Activated CD4-positive, alpha-beta T cell treated with anti-CD3 and anti-CD28 coated beads for 36 hours (primary cell): ENCODE measurements at regions not wholly inside any gene's neighbourhood (a gene's known extent, or its start where the extent isn't known, plus 50 kb on each side); places are given as distances from the start of the nearest gene placed in this dataset.

Source experiments
- ATAC-seq: fragments of 200-7000 bp; cut with Tn5 transposase; one replicate; pipeline ENCODE4 v1.10.0; 2021; ENCODE audit warnings: mild to moderate bottlenecking, moderate library complexity
- CTCF ChIA-PET: fragments of 350-600 bp; sonication (Branson Sonifier 250); formaldehyde crosslinking; loops from one replicate; lab custom pipeline; 2021; ENCODE audit warnings: antibody characterized with exemption; lab: Charles Lee
- POLR2A ChIA-PET: fragments of 350-600 bp; sonication (Branson Sonifier 250); formaldehyde crosslinking; loops from one replicate; lab custom pipeline; 2021; ENCODE audit warnings: antibody characterized with exemption, inconsistent platforms; lab: Charles Lee
- DNase-seq: peaks from one replicate; pipeline ENCODE4 v3.0.0-alpha.2; 2020
- H3K27ac Mint-ChIP-seq: one replicate; pipeline ENCODE4 v1.8.0; 2021; ENCODE audit warnings: mixed read lengths
- H3K27me3 Mint-ChIP-seq: one replicate; pipeline ENCODE4 v1.8.0; 2021; ENCODE audit warnings: mixed read lengths
- H3K36me3 Mint-ChIP-seq: one replicate; pipeline ENCODE4 v1.8.0; 2021; ENCODE audit warnings: low read depth, mixed read lengths
- H3K4me1 Mint-ChIP-seq: one replicate; pipeline ENCODE4 v1.8.0; 2021; ENCODE audit warnings: mixed read lengths
- H3K4me3 Mint-ChIP-seq: one replicate; pipeline ENCODE4 v1.8.0; 2021; ENCODE audit warnings: mild to moderate bottlenecking, moderate library complexity, mixed read lengths
- H3K9me3 Mint-ChIP-seq: one replicate; pipeline ENCODE4 v1.8.0; 2021; ENCODE audit warnings: low read depth, mixed read lengths
- intact Hi-C, 2 experiments: fragments of 100-400 bp; cut with DNase I in 1 of 2; cut with micrococcal nuclease in 1 of 2; formaldehyde crosslinking; loops; one replicate each; pipeline versions ENCODE4 v1.14.2 to v1.15.1; 2022 to 2024; cut with DNase I, micrococcal nuclease

DNA sequence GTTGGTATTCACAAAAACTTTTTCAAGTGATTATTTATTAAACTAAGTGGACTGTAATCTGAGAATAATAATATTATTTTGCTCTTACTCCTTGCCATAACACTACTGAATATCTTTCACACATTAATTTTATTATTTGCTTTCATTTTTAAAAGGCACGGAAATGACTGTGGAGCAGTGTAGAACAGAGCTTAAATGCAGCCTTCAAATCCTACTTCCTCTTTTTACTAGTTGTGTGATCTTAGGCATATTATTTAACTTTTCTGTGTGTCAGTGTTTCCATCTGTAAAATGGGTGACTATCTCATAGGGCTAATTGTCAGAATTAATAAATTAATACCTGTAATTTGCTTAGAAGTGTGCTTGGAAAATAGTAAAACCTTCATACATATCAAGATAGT, 55.5 kb upstream of the SLC8A1 start:
- POLR2A ChIA-PET: no interaction called here
- DNase-seq (no peak), ATAC-seq (no peak)
- no peaks in the 10 kb centered on the region for H3K9me3 Mint-ChIP-seq
- H3K4me3 Mint-ChIP-seq: no peak overlapping the region
- intact Hi-C loops: no loop called here
- H3K27me3 Mint-ChIP-seq: no peaks in the 10 kb centered on the region
- CTCF ChIA-PET: no interaction called here
- H3K27ac Mint-ChIP-seq: no peak overlapping the region
- H3K36me3 Mint-ChIP-seq: no peaks in the 10 kb centered on the region
- H3K4me1 Mint-ChIP-seq: no peaks in the 10 kb centered on the region

DNA sequence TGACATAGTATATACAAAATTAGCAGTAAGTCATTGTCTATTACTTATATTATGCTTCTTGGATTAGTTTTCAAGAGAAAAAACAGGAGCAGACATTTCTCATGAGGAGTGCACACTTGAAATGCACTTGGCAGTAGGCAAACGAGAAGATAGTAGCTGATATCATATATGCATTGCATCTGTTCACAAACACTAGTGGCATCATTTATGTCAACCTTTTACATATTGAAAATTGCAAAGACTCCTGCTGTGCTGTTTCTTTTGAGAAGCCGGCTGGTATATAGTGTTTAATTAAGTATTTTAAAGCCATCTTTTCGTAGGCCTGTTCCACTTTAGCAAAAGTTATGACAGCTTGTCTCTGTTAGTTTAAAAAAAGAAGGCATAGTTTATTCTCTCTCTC, 58.4 kb upstream of the SLC8A1 start:
- H3K9me3 Mint-ChIP-seq: no peaks in the 10 kb centered on the region
- ChIA-PET POLR2A (no interaction called here), CTCF (no interaction called here)
- H3K4me1 Mint-ChIP-seq: no peaks in the 10 kb centered on the region
- H3K4me3 Mint-ChIP-seq: no peak overlapping the region
- no peaks in the 10 kb centered on the region for H3K27me3 Mint-ChIP-seq
- DNase-seq (no peak), ATAC-seq (no peak)
- intact Hi-C loops: no loop called here
- H3K36me3 Mint-ChIP-seq: no peaks in the 10 kb centered on the region
- no peak overlapping the region for H3K27ac Mint-ChIP-seq

DNA sequence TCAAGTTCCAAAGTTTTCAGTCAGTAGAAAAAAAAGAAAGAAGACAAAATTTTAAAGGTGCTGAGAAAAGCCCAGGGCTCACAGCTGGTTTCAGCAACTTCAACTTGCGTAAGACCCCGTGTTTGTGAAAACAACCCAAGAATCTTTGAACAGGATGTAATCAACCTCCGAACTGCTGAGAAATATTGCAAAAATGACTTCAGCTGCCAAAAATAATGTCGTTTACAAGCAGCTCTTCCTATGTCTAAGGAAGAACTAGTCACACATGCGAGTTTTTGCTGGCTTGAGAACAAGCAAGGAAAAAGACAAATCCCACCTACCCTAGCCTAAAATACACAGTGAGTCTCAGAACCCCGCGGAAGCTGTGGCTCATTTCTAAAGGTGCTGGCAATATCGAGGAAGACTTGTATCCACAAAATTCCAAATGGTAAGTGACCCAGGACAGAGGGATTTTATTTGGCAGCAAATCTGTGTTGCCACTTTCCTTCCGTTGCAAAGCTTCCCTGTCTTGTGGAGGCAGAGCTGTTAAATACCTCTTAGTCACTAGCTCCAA, 59.8 kb upstream of the SLC8A1 start:
- peaks cover 5% of the 10 kb centered on the region for H3K4me1 Mint-ChIP-seq
- ChIA-PET POLR2A (no interaction called here), CTCF (interaction anchor here (0.8 to 1.5 kb wide), 3 partner anchors 19 to 43 kb away, joined by 3 to 4 read pairs (median 4); no protein-coding TSS in a partner anchor)
- no peaks in the 10 kb centered on the region for H3K27me3 Mint-ChIP-seq
- H3K36me3 Mint-ChIP-seq: no peaks in the 10 kb centered on the region
- H3K9me3 Mint-ChIP-seq: no peaks in the 10 kb centered on the region
- no peak overlapping the region for H3K4me3 Mint-ChIP-seq
- intact Hi-C loops: no loop called here
- ATAC-seq (no peak), DNase-seq (no peak)
- no peak overlapping the region for H3K27ac Mint-ChIP-seq

DNA sequence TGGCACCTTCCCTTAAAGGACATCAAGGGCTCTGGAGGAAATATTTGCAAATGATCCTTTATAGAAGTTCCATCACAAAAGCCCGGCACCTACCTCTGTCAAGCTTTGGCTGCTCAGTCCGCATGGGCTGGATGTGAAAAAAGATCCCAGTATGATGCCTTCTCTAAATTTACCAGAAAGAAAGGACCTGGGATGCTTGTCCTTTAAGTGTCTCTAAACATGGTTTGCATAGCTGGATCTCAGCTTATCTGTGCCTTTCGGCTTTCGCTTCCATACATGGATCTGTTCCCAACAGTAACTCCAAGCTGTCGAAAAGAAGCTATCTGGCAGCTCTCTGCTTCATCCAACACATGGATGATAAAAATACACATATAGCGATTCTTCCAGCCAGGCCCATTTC, 60.4 kb upstream of the SLC8A1 start:
- H3K27me3 Mint-ChIP-seq: no peaks in the 10 kb centered on the region
- no peak overlapping the region for H3K4me3 Mint-ChIP-seq
- ChIA-PET CTCF (interaction anchor here (0.8 to 1.5 kb wide), 3 partner anchors 19 to 43 kb away, joined by 3 to 4 read pairs (median 4); no protein-coding TSS in a partner anchor), POLR2A (no interaction called here)
- DNase-seq (no peak), ATAC-seq (no peak)
- intact Hi-C loops: no loop called here
- no peaks in the 10 kb centered on the region for H3K9me3 Mint-ChIP-seq
- peaks cover 7% of the 10 kb centered on the region for H3K4me1 Mint-ChIP-seq
- no peak overlapping the region for H3K27ac Mint-ChIP-seq
- no peaks in the 10 kb centered on the region for H3K36me3 Mint-ChIP-seq

DNA sequence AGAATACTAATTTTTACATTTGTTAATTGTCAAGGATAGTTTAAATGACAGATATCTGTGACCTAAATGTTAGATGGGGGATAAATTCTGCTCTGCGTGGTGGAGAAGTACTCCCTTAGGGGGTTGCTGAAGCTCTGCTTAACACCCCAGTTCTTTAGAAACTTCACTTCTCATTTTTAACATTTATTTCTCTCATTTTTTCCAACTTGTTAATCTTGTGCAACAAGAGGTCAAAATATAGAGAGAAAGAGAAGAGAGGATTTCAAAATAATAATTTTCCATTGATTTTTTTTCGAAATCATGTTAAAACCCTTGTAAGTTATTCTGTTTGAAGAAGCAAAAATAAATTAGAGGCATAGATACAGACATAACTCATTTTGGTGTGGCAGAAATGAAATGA, 61.3 kb upstream of the SLC8A1 start:
- CTCF ChIA-PET: interaction anchor here (1.5 kb wide), 1 partner anchor 42 kb away, joined by 4 read pairs; no protein-coding TSS in a partner anchor
- Mint-ChIP-seq H3K9me3 (no peaks in the 10 kb centered on the region), H3K4me1 (peaks cover 7% of the 10 kb centered on the region), H3K4me3 (no peak overlapping the region), H3K36me3 (no peaks in the 10 kb centered on the region), H3K27me3 (no peaks in the 10 kb centered on the region), H3K27ac (no peak overlapping the region)
- POLR2A ChIA-PET: no interaction called here
- ATAC-seq (no peak), DNase-seq (no peak)
- intact Hi-C loops: no loop called here

DNA sequence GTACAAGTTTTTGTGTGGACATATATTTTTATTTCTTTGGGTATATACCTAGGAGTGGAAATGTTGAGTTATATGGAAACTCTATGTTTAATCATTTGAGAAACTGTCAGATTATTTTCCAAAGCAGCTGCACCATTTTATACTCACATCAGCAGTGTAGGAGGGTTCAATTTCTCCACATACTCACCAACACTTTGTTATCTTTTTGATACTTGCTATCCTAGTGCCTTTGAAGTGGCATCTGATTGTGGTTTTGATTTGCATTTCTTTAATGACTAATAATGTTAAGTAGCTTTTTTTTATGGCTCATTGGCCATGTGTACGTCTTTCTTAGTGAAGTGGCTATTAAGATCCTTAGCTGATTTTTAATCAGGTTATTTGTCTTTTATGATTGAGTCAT, 64.7 kb upstream of the SLC8A1 start:
- H3K4me1 Mint-ChIP-seq: peaks cover 7% of the 10 kb centered on the region
- ATAC-seq (peak; percentile 33), DNase-seq (no peak)
- intact Hi-C loops: no loop called here
- H3K36me3 Mint-ChIP-seq: no peaks in the 10 kb centered on the region
- ChIA-PET POLR2A (no interaction called here), CTCF (interaction anchor here (0.7 kb wide), 1 partner anchor 9 kb away, joined by 3 read pairs; no protein-coding TSS in a partner anchor)
- no peak overlapping the region for H3K4me3 Mint-ChIP-seq
- no peak overlapping the region for H3K27ac Mint-ChIP-seq
- no peaks in the 10 kb centered on the region for H3K27me3 Mint-ChIP-seq
- H3K9me3 Mint-ChIP-seq: no peaks in the 10 kb centered on the region

DNA sequence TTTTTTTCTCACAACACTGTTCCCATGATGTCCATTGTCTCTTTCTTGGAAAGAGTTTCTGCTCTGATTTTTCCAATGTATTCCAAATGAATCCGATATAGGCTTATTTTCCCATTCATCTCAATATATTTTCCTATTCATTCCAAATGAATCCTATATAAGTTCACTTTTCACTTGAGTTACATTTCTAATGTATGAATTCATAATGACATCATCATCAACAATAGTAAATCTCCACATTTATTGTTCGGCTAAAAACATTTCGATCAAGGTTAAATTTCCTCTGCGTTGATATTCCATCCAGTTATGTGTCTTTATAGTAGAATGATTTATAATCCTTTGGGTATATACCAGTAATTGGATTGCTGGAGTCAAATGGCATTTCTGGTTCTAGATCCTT, 76.7 kb upstream of the SLC8A1 start:
- H3K27me3 Mint-ChIP-seq: peaks cover 2% of the 10 kb centered on the region
- DNase-seq (no peak), ATAC-seq (no peak)
- intact Hi-C loops: no loop called here
- H3K4me3 Mint-ChIP-seq: no peak overlapping the region
- no peaks in the 10 kb centered on the region for H3K36me3 Mint-ChIP-seq
- peaks cover 5% of the 10 kb centered on the region for H3K9me3 Mint-ChIP-seq
- ChIA-PET POLR2A (no interaction called here), CTCF (no interaction called here)
- H3K4me1 Mint-ChIP-seq: no peaks in the 10 kb centered on the region
- H3K27ac Mint-ChIP-seq: no peak overlapping the region

DNA sequence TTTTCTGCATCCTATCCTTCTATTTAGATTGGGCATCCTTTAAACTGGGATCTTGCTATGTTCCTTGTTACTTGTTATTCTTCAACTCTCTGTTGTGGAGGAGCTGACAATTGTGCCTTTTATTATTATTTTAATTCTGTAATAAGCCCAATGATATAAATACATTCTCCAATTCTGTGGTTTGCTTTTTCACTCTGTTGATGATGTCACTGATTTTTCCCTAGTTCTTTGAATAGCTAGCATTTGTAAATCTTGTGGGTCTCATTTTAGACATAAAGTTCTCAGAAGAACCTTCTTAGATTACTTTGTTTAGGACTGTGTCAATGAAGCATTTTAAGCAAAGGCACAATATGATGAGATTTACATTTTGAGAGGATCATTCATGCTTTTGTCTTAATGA, 79.5 kb upstream of the SLC8A1 start:
- H3K4me3 Mint-ChIP-seq: no peak overlapping the region
- ATAC-seq: no peak

DNA sequence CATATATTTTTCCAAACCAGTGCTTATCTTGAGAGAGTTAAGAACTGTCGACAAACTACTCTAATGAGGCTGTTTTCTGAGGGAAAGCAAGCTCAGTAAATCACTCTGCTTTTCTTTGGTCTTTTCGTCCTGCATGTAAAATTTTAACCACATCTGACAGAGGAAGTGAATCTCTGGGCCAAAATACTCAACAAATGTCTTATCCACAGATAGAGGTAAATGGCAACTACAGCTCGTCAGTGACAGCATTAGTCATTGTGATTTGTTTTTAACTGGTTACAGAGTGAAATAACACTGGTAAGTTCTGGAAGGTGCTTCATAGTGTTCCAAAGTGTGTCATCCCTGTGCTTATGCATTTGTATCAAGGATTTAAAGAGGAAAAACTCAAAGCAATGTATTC, 82.6 kb upstream of the SLC8A1 start:
- intact Hi-C loops: no loop called here
- ChIA-PET CTCF (no interaction called here), POLR2A (interaction anchor here (0.7 kb wide), 1 partner anchor 1155 kb away, joined by 4 read pairs; no protein-coding TSS in a partner anchor)
- no peak for DNase-seq
- Mint-ChIP-seq H3K9me3 (peaks cover 2% of the 10 kb centered on the region), H3K27me3 (peaks cover 2% of the 10 kb centered on the region), H3K27ac (peak overlapping the region; percentile 31), H3K36me3 (no peaks in the 10 kb centered on the region), H3K4me1 (peaks cover 7% of the 10 kb centered on the region), H3K4me3 (no peak overlapping the region)
- ATAC-seq: peak; percentile 87

More for the DNA sequence above, 79.5 kb upstream of the SLC8A1 start:
- no peak for DNase-seq
- H3K27ac Mint-ChIP-seq: no peak overlapping the region
- peaks cover 5% of the 10 kb centered on the region for H3K9me3 Mint-ChIP-seq
- ChIA-PET POLR2A (no interaction called here), CTCF (interaction anchor here (0.7 to 1.2 kb wide), 2 partner anchors 20 to 24 kb away, joined by 4 to 6 read pairs; no protein-coding TSS in a partner anchor)
- intact Hi-C loops: no loop called here
- H3K4me1 Mint-ChIP-seq: peaks cover 7% of the 10 kb centered on the region
- peaks cover 2% of the 10 kb centered on the region for H3K27me3 Mint-ChIP-seq
- no peaks in the 10 kb centered on the region for H3K36me3 Mint-ChIP-seq

DNA sequence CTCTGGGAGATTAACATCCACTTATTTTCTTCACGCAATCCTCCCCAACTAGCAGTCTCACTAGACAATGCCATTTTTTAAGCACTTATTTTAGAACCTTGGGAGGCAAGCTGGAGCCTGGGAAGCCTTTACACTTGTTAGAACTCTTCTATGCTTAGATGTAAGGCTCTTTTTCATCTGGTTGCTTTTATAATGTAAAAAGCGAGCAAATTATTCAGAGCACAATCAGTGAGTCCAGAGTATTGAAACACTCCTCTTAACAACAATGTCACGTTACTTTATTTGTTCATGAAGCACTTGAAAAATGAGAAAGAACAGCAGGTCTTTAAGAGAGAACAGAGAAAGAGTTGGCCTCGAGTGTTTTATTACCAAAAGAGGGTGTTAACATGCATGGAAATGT, 84.1 kb upstream of the SLC8A1 start:
- DNase-seq: no peak
- Mint-ChIP-seq H3K27me3 (peaks cover 2% of the 10 kb centered on the region), H3K4me3 (no peak overlapping the region), H3K27ac (no peak overlapping the region), H3K4me1 (peaks cover 7% of the 10 kb centered on the region), H3K9me3 (no peaks in the 10 kb centered on the region), H3K36me3 (no peaks in the 10 kb centered on the region)
- intact Hi-C loops: no loop called here
- POLR2A ChIA-PET: interaction anchor here (0.6 kb wide), 1 partner anchor 22 kb away, joined by 3 read pairs; no protein-coding TSS in a partner anchor
- ATAC-seq: no peak
- CTCF ChIA-PET: no interaction called here

DNA sequence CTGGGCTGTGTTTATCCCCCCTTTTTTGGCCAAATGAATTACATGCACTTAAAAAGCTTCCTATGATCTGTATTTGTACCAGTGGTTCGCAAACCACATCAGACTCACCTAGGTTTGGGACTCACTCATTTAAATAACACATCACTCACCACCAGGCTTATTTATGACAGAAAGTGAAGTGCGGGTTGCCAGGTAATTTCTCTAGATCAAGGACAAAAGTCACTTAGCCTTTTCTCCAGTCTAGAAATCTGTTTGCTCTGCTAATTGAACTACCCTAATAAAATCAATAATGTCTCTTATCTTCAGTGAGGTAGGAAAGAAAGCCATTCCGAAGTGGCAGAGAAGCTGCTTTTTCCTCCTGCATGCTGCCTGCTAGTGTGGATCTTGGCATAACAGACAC, 88.1 kb upstream of the SLC8A1 start:
- no peaks in the 10 kb centered on the region for H3K9me3 Mint-ChIP-seq
- ATAC-seq (no peak), DNase-seq (no peak)
- intact Hi-C loops: no loop called here
- H3K4me3 Mint-ChIP-seq: no peak overlapping the region
- CTCF ChIA-PET: no interaction called here
- no peaks in the 10 kb centered on the region for H3K27me3 Mint-ChIP-seq
- no peaks in the 10 kb centered on the region for H3K36me3 Mint-ChIP-seq
- no peak overlapping the region for H3K27ac Mint-ChIP-seq
- H3K4me1 Mint-ChIP-seq: no peaks in the 10 kb centered on the region
- POLR2A ChIA-PET: no interaction called here

DNA sequence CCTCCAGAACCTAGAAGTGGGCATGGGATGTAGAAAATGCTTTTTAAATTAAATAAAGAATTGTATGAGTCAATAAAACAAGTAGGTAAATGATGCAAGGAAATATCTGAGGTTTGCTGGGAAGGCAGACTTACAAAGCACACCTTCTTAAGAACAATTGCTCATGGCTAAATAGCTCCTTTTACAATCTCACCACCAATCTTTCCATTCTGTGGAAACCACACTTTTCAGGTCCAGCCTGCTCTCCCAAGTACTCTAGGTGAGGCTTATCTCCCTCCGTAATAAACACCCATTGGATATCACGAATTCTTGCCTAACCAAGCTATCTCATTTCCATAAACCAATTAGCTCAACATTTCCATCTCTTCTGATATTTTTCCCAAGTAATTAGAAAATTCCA, 91.5 kb upstream of the SLC8A1 start:
- Mint-ChIP-seq H3K4me1 (no peaks in the 10 kb centered on the region), H3K27me3 (no peaks in the 10 kb centered on the region), H3K36me3 (no peaks in the 10 kb centered on the region), H3K27ac (no peak overlapping the region), H3K4me3 (no peak overlapping the region), H3K9me3 (no peaks in the 10 kb centered on the region)
- CTCF ChIA-PET: no interaction called here
- intact Hi-C loops: no loop called here
- DNase-seq (no peak), ATAC-seq (no peak)
- POLR2A ChIA-PET: no interaction called here
